GM19328 (cell line): ENCODE measurements at regions not wholly inside any gene's neighbourhood (a gene's known extent, or its start where the extent isn't known, plus 50 kb on each side); places are given as distances from the start of the nearest gene placed in this dataset.
"Not testable (repeated sequence)": the region's sequence is repeated elsewhere in the genome, so short reads cannot be mapped to it uniquely, and the experiment has no call there.

Source experiments
- ATAC-seq: cut with Tn5 transposase; IDR thresholded peaks from one replicate; pipeline ENCODE4 v1.9.1; 2021; ENCODE audit warnings: mild to moderate bottlenecking, moderate library complexity; ENCODE audit not compliant: unreplicated experiment

- not testable (repeated sequence) for ATAC-seq
These were observed 541.0 kb downstream of the DCDC2C start for GRCh38 chr2:4244422-4244821.

- ATAC-seq, result no peak
These were observed 543.2 kb downstream of the DCDC2C start for GRCh38 chr2:4246364-4247131.

GRCh38 chr2:4247791-4248190 lies 544.4 kb downstream of the DCDC2C start:
- ATAC-seq, result no peak

- no peak for ATAC-seq
These were observed 552.1 kb downstream of the DCDC2C start for GRCh38 chr2:4255491-4255890.

- ATAC-seq, result no peak
These were observed 553.0 kb downstream of the DCDC2C start for GRCh38 chr2:4256351-4256750.

GRCh38 chr2:4258563-4258962 lies 555.2 kb downstream of the DCDC2C start:
- no peak for ATAC-seq

GRCh38 chr2:4265936-4266335 lies 562.6 kb downstream of the DCDC2C start:
- ATAC-seq, result no peak

GRCh38 chr2:4269885-4270284 lies 566.5 kb downstream of the DCDC2C start:
- no peak for ATAC-seq

- ATAC-seq, result no peak
These were observed 569.0 kb downstream of the DCDC2C start for GRCh38 chr2:4272261-4272858.

GRCh38 chr2:4278392-4278791 lies 575.0 kb downstream of the DCDC2C start:
- ATAC-seq, result no peak

- ATAC-seq, result no peak
These were observed 576.1 kb downstream of the DCDC2C start for GRCh38 chr2:4279431-4279830.

- no peak for ATAC-seq
These were observed 588.1 kb downstream of the DCDC2C start for GRCh38 chr2:4291430-4291829.

- ATAC-seq, result no peak
These were observed 592.3 kb downstream of the DCDC2C start for GRCh38 chr2:4295680-4296079.

- no peak for ATAC-seq
These were observed 597.2 kb downstream of the DCDC2C start for GRCh38 chr2:4300616-4301015.

GRCh38 chr2:4324531-4324930 lies 621.2 kb downstream of the DCDC2C start:
- no peak for ATAC-seq

GRCh38 chr2:4336864-4337263 lies 633.5 kb downstream of the DCDC2C start:
- ATAC-seq, result no peak

GRCh38 chr2:4338345-4338744 lies 635.0 kb downstream of the DCDC2C start:
- ATAC-seq, result no peak

- no peak for ATAC-seq
These were observed 637.2 kb downstream of the DCDC2C start for GRCh38 chr2:4340536-4340935.

GRCh38 chr2:4346628-4347027 lies 643.3 kb downstream of the DCDC2C start:
- ATAC-seq, result no peak

- no peak for ATAC-seq
These were observed 650.3 kb downstream of the DCDC2C start for GRCh38 chr2:4353668-4354067.

GRCh38 chr2:4354164-4354563 lies 650.8 kb downstream of the DCDC2C start:
- ATAC-seq, result no peak

GRCh38 chr2:4354678-4355077 lies 651.3 kb downstream of the DCDC2C start:
- no peak for ATAC-seq

GRCh38 chr2:4356109-4356508 lies 652.7 kb downstream of the DCDC2C start:
- no peak for ATAC-seq
